G401 (cell line): ENCODE measurements at regions not wholly inside any gene's neighbourhood (a gene's known extent, or its start where the extent isn't known, plus 50 kb on each side); places are given as distances from the start of the nearest gene placed in this dataset.

ENCODE experiments used
- DNase-seq: peaks from one replicate; pipeline ENCODE4 v3.0.0-alpha.2; 2015; ENCODE audit warnings: low spot score
- in situ Hi-C: cut with HindIII; loops from 2 replicates; pipeline ENCODE4 v1.10.0; 2016; ENCODE audit warnings: low sequenced_read_pairs, mixed read lengths

GRCh38 chr5:155727512-155728145, 599.3 kb upstream of the SGCD start:
- no peak for DNase-seq
- in situ Hi-C loops, result no loop called here

GRCh38 chr5:155728146-155728856, 598.7 kb upstream of the SGCD start:
- in situ Hi-C loops, result no loop called here
- DNase-seq, result no peak

- DNase-seq, result no peak
- in situ Hi-C loops, result no loop called here
These were observed 597.9 kb upstream of the SGCD start for GRCh38 chr5:155728857-155729683.

- in situ Hi-C loops, result no loop called here
- DNase-seq, result peak; percentile 25
These were observed 597.3 kb upstream of the SGCD start for GRCh38 chr5:155729684-155730059.

GRCh38 chr5:155732587-155733376, 594.2 kb upstream of the SGCD start:
- in situ Hi-C loops, result no loop called here
- DNase-seq, result no peak

- in situ Hi-C loops, result no loop called here
- no peak for DNase-seq
These were observed 593.0 kb upstream of the SGCD start for GRCh38 chr5:155733935-155734334.

GRCh38 chr5:155735388-155735787, 591.6 kb upstream of the SGCD start:
- in situ Hi-C loops, result no loop called here

GRCh38 chr5:155738616-155739015, 588.3 kb upstream of the SGCD start:
- DNase-seq, result no peak
- in situ Hi-C loops, result no loop called here

More at GRCh38 chr5:155735388-155735787, 591.6 kb upstream of the SGCD start:
- DNase-seq, result no peak

GRCh38 chr5:155746367-155747038, 580.5 kb upstream of the SGCD start:
- DNase-seq, result no peak

GRCh38 chr5:155750101-155750500, 576.9 kb upstream of the SGCD start:
- in situ Hi-C loops, result no loop called here

More at GRCh38 chr5:155746367-155747038, 580.5 kb upstream of the SGCD start:
- in situ Hi-C loops, result no loop called here

GRCh38 chr5:155750571-155750970, 576.4 kb upstream of the SGCD start:
- in situ Hi-C loops, result no loop called here
- no peak for DNase-seq

More at GRCh38 chr5:155750101-155750500, 576.9 kb upstream of the SGCD start:
- DNase-seq, result no peak

- in situ Hi-C loops, result no loop called here
- no peak for DNase-seq
These were observed 572.9 kb upstream of the SGCD start for GRCh38 chr5:155753943-155754581.

- DNase-seq, result no peak
These were observed 567.7 kb upstream of the SGCD start for GRCh38 chr5:155759252-155759651.

GRCh38 chr5:155759984-155760383, 567.0 kb upstream of the SGCD start:
- DNase-seq, result no peak
- in situ Hi-C loops, result no loop called here

More at GRCh38 chr5:155759252-155759651, 567.7 kb upstream of the SGCD start:
- in situ Hi-C loops, result no loop called here

GRCh38 chr5:155761502-155761901, 565.5 kb upstream of the SGCD start:
- in situ Hi-C loops, result no loop called here
- no peak for DNase-seq

- in situ Hi-C loops, result no loop called here
These were observed 561.2 kb upstream of the SGCD start for GRCh38 chr5:155765715-155766114.

GRCh38 chr5:155767470-155767869, 559.5 kb upstream of the SGCD start:
- in situ Hi-C loops, result no loop called here
- DNase-seq, result no peak

More at GRCh38 chr5:155765715-155766114, 561.2 kb upstream of the SGCD start:
- DNase-seq, result no peak

- in situ Hi-C loops, result no loop called here
- DNase-seq, result no peak
These were observed 558.6 kb upstream of the SGCD start for GRCh38 chr5:155768332-155768731.
